GM12891 (cell line): ENCODE measurements at regions not wholly inside any gene's neighbourhood (a gene's known extent, or its start where the extent isn't known, plus 50 kb on each side); places are given as distances from the start of the nearest gene placed in this dataset.

Experiments
- DNase-seq: peaks from one replicate; pipeline ENCODE4 v3.0.0; 2011; ENCODE audit warnings: low spot score; ENCODE audit not compliant: insufficient read length
- FAIRE-seq: peaks from 2 replicates; lab custom pipeline; 2011; peaks lifted over from hg19 to GRCh38; lab: Jason Lieb, UNC
- PAX5 ChIP-seq: IDR thresholded peaks from 2 replicates; pipeline ENCODE4 v1.6.1; 2011; ENCODE audit warnings: low read length, moderate library complexity, mild to moderate bottlenecking; ENCODE audit not compliant: insufficient read depth, severe bottlenecking
- POLR2A ChIP-seq: IDR thresholded peaks from 2 replicates; pipeline ENCODE4 v1.6.1; 2011; ENCODE audit warnings: low read depth, low read length, control low read depth
- POLR2AphosphoS5 ChIP-seq: IDR thresholded peaks from 2 replicates; pipeline ENCODE4 v1.6.1; 2011; ENCODE audit warnings: low read depth, low read length, control low read depth
- POU2F2 ChIP-seq: IDR thresholded peaks from 2 replicates; pipeline ENCODE4 v1.6.1; 2011; ENCODE audit warnings: low read depth, mild to moderate bottlenecking, control low read depth, low read length, moderate library complexity
- SPI1 ChIP-seq: IDR thresholded peaks from 2 replicates; pipeline ENCODE4 v1.6.1; 2011; ENCODE audit warnings: low read depth, low read length, control low read depth
- TAF1 ChIP-seq: IDR thresholded peaks from 2 replicates; pipeline ENCODE4 v1.6.1; 2011; ENCODE audit warnings: low read depth, low read length, control low read depth

DNA sequence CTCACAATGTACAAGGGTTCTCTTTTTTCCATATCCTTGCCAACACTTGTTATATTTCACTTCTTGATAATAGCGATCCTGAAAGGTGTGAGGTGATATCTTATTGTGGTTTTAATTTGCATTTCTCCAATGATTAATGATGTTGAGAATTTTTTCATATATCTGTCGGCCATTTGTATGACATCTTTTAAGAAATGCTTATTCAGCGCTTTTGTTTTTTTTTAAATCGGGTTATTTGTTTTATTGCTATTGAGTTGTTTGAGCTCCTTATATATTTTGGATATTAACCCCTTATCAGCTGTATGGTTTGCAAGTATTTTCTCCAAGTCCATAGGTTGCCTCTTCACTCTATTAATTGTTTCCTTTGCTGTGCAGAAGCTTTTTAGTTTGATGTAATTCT, 218.8 kb downstream of the MTERF1 start:
- no peak for TF ChIP-seq POLR2A
- TF ChIP-seq POLR2AphosphoS5 = no peak
- no peak for TF ChIP-seq PAX5
- no peak for TF ChIP-seq POU2F2
- TF ChIP-seq SPI1 = no peak
- no peak for TF ChIP-seq TAF1
- FAIRE-seq = no peak
- DNase-seq = no peak

DNA sequence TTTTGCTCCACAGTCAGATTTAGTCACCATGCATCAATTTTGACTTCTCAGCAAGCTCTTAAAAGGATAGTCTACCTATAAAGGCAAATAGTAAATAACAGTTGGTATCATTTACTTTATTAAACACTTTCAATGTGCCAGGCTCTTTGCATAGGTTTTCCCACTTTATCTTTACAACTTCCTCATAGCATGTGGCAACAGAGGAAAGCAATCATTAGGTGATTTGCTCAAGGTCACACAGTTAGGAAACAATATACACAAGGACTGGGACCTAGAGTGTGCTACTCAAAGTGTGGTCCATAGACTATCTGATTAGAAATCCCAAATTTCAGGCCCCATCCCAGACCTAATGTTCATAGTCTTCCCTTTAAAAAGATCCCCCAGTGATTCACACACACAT, 212.3 kb downstream of the MTERF1 start:
- DNase-seq (no peak), FAIRE-seq (no peak)
- TF ChIP-seq POLR2AphosphoS5 (no peak), PAX5 (no peak), SPI1 (no peak), POLR2A (no peak), TAF1 (no peak), POU2F2 (no peak)

DNA sequence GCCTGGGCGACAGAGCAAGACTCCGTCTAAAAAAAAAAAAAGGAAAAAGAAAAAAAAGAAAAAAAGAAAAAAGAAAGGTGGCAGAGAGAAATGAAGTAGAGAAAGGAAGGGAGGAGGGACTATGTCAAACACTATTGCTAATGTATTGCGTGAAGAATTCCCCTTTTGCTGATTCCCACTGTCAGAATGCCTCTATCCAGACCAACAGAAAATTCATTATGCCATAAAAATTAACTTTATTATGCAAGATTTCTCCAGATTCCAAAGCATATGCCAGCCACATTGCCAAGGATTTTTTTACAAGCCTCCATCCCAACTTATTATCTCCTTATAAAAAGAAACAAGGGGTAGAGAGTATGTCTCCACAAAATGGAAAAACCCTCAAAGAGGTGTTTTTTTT, 209.3 kb downstream of the MTERF1 start:
- TF ChIP-seq POLR2A = no peak
- no peak for TF ChIP-seq SPI1
- TF ChIP-seq POU2F2 = no peak
- TF ChIP-seq PAX5 = no peak
- no peak for TF ChIP-seq TAF1
- no peak for TF ChIP-seq POLR2AphosphoS5
- no peak for FAIRE-seq

DNA sequence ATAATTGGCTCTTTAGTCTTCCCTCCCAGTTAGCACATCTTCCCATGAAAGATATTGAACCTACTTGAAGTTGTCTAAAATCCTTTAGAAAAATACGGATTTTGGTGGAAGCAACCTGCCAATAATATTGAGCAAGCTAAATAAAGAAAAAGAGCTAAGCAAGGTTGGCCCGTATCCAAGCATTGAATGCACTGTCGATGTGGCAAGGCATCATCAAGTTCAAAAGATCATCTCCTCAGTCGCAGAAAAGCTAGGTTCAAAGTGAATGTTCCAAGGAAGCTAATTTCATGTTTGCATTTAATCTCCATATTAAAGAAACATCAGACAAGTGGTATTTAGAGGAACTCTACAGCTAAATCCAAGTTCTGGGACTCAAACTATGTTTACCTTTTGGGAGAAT, 206.0 kb downstream of the MTERF1 start:
- TF ChIP-seq POLR2AphosphoS5 = no peak
- TF ChIP-seq TAF1 = no peak
- FAIRE-seq (no peak), DNase-seq (no peak)

More for the DNA sequence above, 209.3 kb downstream of the MTERF1 start:
- DNase-seq = no peak

DNA sequence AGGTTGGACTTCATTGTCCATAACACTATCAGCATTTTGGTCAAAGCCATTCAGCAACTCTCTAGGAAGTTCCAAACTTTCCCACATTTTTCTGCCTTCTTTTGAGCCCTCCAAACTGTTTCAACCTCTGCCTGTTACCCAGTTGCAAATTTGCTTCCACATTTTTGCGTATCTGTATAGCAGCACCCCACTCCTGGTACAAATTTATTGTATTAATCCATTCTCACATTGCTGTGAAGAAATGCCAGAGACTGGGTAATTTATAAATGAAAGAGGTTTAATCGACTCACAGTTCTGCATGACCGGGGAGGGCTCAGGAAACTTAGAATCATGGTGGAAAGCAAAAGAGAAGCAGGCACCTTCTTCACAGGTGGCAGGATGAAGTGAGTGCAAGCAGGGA, 198.8 kb downstream of the MTERF1 start:
- TF ChIP-seq POLR2AphosphoS5 (no peak), SPI1 (no peak), POU2F2 (no peak), TAF1 (no peak), PAX5 (no peak), POLR2A (no peak)
- FAIRE-seq = no peak
- no peak for DNase-seq

DNA sequence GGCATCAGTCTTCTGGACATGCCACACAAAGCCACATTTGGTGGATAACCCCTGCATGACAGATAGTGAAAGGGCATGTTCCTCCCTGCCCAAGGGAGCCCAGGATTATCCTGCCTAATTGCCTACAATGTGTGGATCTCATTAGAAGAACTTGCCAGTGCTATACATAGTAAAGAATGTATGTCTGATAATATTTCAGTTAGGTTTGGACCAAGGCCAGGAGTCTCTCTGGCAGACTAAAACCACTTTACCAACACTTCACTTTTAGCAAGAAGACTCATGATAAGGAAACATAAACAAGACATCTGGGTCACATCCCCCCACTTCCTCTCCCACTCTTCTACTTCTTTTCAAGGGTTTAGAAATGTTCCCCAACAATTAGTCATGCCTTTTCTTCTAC, 196.7 kb downstream of the MTERF1 start:
- no peak for TF ChIP-seq POU2F2
- no peak for TF ChIP-seq PAX5
- no peak for TF ChIP-seq POLR2AphosphoS5
- TF ChIP-seq SPI1 = no peak
- no peak for TF ChIP-seq POLR2A
- no peak for TF ChIP-seq TAF1
- FAIRE-seq (no peak), DNase-seq (no peak)

DNA sequence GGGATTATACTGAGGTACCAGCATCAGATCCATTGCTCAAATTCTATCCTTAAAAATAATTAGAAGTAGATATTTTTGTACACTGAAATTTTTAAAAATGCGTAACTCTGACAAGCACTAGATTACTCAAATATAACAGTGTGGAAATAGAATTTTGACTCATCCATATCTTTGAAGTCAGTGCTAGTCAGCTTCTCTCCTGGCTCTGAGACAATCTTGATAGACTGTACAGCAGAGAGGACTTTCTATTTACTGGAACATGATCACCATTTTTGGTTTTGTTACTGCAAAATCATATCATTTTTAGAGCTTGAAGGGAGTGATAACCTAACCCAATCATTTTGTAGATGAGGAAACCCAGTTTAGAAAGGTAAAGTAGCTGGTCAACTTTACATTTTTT, 195.0 kb downstream of the MTERF1 start:
- FAIRE-seq = no peak

DNA sequence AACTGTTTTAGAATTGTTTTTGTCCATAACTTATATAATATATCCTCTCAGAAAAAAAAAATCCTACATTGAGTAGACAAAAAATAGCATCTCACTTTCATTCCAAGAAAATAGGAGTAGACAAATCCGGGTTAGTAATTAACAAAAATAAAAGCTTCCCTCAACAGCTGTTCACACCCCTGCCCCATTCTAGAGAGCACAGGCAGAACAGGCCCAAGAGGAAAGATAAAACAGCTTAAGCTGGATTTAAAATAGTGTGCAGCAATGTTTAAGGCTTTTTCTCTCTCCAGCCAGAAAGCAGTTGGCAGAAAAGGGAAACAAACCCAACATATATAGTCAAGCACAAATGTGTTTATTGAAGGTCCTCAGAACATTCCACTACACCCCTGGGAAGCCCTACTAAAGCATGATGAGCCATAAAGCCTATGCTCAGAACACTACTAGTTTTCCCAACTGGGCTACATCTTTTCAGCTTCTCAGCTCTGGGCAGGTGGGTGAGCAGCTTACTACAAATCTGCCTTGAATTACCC, 189.9 kb downstream of the MTERF1 start:
- no peak for TF ChIP-seq PAX5
- no peak for TF ChIP-seq TAF1
- no peak for TF ChIP-seq POU2F2
- TF ChIP-seq POLR2A = no peak
- TF ChIP-seq POLR2AphosphoS5 = no peak
- no peak for TF ChIP-seq SPI1
- FAIRE-seq = no peak

More for the DNA sequence above, 195.0 kb downstream of the MTERF1 start:
- no peak for DNase-seq
- TF ChIP-seq SPI1 = no peak
- TF ChIP-seq TAF1 = no peak
- TF ChIP-seq POLR2A = no peak
- no peak for TF ChIP-seq PAX5
- no peak for TF ChIP-seq POU2F2
- no peak for TF ChIP-seq POLR2AphosphoS5

DNA sequence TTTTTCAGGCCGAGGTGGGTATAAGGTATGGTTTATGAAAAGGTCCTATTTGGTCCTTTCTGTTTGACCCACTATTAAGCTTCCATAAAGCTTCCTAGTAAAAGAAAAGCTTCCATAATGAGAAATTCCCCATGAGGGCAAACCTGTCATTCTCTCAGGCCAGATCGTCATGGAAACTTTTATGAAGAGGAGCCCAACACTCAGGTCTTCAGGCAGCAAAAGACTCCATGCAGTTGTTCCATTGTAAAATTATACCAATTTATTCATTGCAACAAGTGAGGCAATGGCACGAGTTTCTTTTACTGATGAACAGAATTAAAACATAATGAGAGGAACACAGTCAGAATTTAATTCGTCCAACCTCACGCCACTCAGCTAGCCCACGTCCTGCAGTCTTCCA, 188.6 kb downstream of the MTERF1 start:
- TF ChIP-seq POU2F2 = no peak
- TF ChIP-seq SPI1 = no peak
- TF ChIP-seq POLR2A = no peak
- no peak for TF ChIP-seq POLR2AphosphoS5
- TF ChIP-seq PAX5 = no peak
- no peak for TF ChIP-seq TAF1
- FAIRE-seq (no peak), DNase-seq (no peak)

More for the DNA sequence above, 189.9 kb downstream of the MTERF1 start:
- no peak for DNase-seq

DNA sequence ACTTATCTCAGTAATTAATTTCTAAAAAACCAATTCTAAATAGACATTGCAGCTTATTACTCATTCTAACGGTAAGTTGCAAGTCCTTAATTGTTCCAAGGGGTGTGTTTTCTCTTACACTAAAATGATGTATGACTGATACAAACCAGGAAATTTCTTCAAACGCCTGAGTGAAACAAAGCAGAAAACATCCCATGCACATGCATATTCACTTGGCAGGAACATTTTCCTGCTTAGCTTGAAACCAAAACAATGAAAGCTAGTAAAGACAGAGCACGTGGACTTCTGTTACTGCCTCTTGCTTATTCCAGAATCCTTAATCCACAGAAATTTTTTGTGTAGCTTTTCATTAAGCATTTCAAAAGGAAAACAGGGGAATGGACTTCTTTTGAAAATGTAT, 187.7 kb downstream of the MTERF1 start:
- TF ChIP-seq PAX5 (no peak), POU2F2 (no peak), POLR2AphosphoS5 (no peak), POLR2A (no peak), SPI1 (no peak), TAF1 (no peak)
- no peak for FAIRE-seq
- no peak for DNase-seq
